HG02623 (cell line): ENCODE measurements at regions not wholly inside any gene's neighbourhood (a gene's known extent, or its start where the extent isn't known, plus 50 kb on each side); places are given as distances from the start of the nearest gene placed in this dataset.
A peak's percentile ranks its signal among the peaks of the same experiment; 100 is the strongest.

Experiments
- ATAC-seq: cut with Tn5 transposase; IDR thresholded peaks from one replicate; pipeline ENCODE4 v1.9.1; 2021; ENCODE audit warnings: moderate library complexity; ENCODE audit not compliant: unreplicated experiment

- no peak for ATAC-seq
Measured at GRCh38 chr1:181423301-181423918, 59.9 kb upstream of the CACNA1E start.

- no peak for ATAC-seq
Measured at GRCh38 chr1:181424786-181425403, 58.4 kb upstream of the CACNA1E start.

GRCh38 chr1:181425566-181425965 is 57.8 kb upstream of the CACNA1E start:
- ATAC-seq: no peak

- no peak for ATAC-seq
Measured at GRCh38 chr1:181429462-181429861, 53.9 kb upstream of the CACNA1E start.

- peak; percentile 70 for ATAC-seq
Measured at GRCh38 chr1:181430015-181430885, 53.1 kb upstream of the CACNA1E start.
